ENCODE measurements at regions not wholly inside any gene's neighbourhood (a gene's known extent, or its start where the extent isn't known, plus 50 kb on each side); places are given as distances from the start of the nearest gene placed in this dataset.
A peak's percentile ranks its signal among the peaks of the same experiment; 100 is the strongest.
"Not testable (repeated sequence)": the region's sequence is repeated elsewhere in the genome, so short reads cannot be mapped to it uniquely, and the experiment has no call there.

GRCh38 chr15:84151205-84151931, 84.2 kb upstream of the GOLGA6L4 start:
- peak in 2 of 3 donors; percentile 23 to 59 for DNase-seq (ENCODE audit: low read depth in 3 of 3, low spot score in 2 of 3)

DNA sequence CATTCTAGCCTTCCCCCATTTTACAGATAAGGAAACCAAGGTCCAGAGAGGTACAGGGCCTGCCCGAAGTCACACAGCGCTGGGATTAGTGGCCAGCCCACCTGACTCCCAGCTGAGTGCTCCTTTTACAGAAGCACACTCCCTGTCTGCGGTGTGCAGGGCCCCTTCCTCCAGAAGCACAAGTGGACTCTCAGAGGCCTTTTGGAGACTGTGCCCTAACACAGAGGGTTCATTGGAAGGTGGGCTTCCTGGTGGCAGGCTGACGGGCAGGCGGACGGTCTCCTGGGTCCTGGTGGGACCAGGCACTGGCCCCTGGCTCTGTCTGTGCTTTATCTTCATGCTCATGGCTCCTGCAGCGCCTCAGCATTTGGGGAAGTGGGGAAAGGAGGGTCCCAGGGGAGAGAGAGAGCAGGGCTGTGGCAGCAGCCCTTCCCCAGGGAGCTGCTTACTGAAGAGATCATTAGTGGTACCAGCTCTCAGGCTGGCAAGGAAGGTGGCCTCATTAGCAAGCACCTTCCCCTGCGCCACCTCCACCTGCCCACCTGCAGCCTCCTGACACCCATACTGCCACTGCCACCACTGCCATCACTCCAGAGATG, 83.1 kb upstream of the GOLGA6L4 start:
- not testable (repeated sequence) for DNase-seq (ENCODE audit: low read depth in 3 of 3, low spot score in 2 of 3)

DNA sequence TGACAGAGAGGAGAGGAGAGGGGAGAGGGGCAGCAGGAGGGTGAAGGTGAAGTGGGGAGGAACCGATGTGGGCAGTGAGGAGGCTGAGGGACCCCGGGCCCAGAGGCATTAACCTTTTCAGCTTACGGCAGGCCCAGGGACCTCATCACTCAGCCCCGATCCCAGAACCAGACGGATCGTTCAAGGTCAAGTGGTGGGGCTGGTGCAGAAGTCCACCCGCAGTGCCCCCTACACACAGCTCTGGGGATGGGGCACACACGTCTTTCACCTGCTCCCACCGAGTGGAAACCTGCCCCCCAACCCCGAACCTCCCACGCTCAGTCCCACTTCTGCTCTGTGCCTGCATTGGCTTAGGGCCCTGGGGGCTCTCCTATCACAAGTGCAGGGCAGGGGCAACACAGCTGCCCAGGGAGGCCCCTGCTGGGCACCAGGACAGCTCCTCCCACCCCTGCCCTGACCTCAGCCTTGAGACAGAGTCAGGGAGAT, 81.9 kb upstream of the GOLGA6L4 start:
- not testable (repeated sequence) for DNase-seq (ENCODE audit: low read depth in 3 of 3, low spot score in 2 of 3)

DNA sequence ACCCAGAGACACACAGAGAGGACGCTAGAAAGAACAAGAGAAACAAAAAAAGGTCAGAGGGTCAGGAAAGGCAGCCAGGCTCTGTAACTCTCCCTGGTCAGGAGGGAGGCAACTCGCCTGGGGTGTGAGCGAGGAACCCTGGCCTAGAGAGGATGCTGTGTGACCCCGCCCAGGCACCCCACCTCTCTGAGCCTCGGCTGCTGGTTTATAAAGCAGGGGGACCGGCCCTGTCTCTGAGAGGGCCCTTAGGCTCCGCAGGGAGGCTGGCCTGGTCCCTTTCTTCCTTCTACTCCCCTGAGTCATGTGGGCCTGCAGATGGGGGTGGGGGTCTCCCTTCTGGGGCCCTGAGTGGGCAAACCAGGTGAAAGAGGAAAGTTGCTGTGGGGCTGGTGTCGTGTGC, 81.3 kb upstream of the GOLGA6L4 start:
- DNase-seq (ENCODE audit: low read depth in 3 of 3, low spot score in 2 of 3), result not testable (repeated sequence)

DNA sequence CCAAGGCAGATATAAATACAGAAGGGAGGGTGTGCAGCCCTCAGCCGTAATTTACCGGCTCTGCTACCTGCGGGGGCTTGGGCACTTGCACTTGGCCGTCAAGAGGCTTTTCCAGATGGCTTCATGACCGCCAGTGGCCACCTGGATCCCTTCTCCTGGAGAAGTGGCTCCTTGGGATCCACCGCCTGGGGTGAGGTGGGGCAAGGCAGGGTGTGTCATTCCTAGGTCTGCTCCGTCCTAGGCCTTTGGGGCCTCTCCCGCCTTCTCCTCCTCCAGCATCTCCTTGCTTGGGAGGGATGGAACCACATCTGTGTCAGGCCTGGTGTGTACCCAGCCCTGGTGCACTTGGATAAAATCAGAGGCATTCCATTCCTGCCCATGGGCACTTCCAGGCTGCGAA, 80.8 kb upstream of the GOLGA6L4 start:
- not testable (repeated sequence) for DNase-seq (ENCODE audit: low read depth in 3 of 3, low spot score in 2 of 3)

GRCh38 chr15:84155792-84156587, 79.6 kb upstream of the GOLGA6L4 start:
- DNase-seq (ENCODE audit: low read depth in 3 of 3, low spot score in 2 of 3), result not testable (repeated sequence)

DNA sequence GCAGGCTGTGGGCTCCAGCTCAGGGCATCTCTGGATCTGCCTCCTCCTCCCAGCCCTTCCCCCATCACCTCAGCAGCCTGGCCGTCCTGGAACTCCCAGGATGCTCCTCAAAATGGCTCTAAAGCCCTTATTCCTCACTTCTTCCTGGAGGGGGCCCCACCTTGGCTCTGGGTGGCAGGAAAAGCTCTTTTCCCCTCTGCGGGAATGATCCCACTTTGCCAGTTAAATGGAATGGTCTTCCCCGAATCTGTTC, 79.1 kb upstream of the GOLGA6L4 start:
- not testable (repeated sequence) for DNase-seq (ENCODE audit: low read depth in 3 of 3, low spot score in 2 of 3)

DNA sequence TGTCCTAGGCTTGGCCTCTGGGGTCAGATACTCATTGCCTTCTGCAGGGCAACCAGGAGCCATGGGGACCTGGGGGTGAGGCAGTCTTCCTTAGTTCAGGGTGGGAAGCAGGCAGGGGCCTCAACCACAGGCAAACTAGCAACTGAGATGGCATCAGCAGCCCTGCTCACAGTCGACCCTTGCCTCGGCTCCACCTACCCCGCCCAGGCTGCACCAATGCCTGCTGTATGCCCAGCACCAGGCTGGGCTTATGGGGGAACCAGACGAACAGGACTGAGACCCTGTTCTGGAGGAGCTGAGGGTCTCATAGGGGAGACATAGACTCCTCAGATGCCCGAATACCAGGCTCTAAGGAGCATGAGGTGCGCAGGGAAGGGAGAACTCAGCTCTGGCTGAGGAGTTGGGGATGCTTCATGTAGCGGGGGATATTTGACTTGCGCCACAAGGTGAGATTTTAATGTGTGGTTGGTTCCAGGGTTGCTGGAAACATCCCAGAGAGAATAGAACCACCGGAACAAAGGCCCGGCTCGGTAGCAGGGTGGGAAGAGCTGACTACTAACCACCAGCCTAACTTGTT, 78.4 kb upstream of the GOLGA6L4 start:
- not testable (repeated sequence) for DNase-seq (ENCODE audit: low read depth in 3 of 3, low spot score in 2 of 3)

DNA sequence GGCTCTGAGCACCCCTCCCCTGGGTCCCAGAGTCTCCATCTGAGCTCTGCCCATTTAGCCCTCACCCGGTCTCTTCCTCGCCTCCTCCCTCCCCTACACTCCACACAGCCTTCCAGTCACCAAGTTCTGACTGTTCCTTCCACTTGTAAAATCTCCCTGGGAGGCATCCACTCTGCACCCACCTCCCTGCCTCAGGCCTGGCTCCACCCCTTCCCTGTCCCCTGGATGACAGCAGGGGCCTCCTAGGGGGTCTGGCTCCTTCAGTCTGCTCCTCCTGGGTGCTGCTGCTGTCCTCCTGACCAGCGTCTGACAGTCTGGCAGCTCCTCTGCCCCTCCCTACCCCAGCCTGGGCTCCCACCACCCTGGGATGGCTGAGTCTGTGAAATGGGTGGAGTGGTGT, 77.7 kb upstream of the GOLGA6L4 start:
- DNase-seq (ENCODE audit: low read depth in 3 of 3, low spot score in 2 of 3), result not testable (repeated sequence)

- DNase-seq (ENCODE audit: low read depth in 3 of 3, low spot score in 2 of 3), result not testable (repeated sequence)
Measured at GRCh38 chr15:84159346-84160269, 76.0 kb upstream of the GOLGA6L4 start.

DNA sequence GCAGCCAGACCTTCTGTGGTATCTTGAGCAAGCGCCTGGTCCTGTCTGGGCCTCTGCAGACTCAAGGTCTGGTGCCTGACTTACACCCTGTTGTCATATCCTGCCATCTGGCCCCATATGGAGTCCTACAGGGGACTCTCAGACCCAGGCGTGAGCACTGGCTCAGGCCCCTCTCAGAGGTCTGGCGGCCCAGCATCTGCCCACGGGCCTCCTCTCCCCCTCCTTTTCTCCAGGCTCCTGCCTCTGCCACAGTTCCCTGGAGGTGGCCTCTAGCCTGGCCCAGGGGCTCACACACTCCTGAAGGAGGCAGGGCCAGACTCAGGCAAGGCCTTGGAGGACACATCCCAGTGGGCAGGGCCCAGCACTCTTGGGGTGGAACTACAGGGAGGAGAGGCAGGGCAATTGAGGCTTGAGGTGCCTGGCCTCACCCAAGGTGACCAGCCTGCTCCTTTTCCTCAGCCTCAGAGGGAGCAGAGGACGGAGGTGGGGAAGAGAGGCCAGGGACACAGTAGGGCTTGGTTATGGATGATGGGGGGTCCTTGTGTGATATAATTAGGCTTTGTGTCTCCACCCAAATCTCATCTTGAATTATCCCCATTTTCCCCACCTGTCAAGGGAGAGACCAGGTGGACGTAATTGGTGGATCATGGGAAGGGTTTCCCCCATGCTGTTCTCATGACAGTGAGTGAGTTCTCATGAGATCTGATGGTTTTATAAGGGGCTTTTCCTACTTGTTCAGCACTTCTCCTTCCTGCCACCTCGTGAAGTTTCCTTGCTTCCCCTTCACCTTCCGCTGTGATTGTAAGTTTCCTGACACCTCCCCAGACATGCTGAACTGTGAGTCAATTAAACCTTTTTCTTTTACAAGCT, 70.9 kb upstream of the GOLGA6L4 start:
- not testable (repeated sequence) for DNase-seq (ENCODE audit: low read depth in 3 of 3, low spot score in 2 of 3)

DNA sequence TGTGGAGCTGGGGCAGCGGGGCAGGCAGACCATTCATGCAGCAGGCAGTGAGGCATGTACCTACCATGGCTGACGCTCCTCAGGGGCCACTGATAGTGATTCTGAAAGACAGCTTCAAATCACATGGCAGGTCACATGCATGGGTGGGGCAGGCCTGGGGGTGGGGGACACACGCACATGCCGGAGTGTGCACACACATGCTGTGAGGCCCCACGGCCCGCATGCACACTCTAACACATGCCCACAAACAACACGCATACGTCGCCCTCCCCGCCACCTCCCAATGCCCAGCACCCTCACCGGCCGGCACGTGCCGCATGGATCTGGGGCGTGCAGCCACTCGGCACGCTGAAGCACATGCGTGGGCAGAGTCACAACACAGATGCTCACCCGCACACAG, 65.5 kb upstream of the GOLGA6L4 start:
- DNase-seq (ENCODE audit: low read depth in 3 of 3, low spot score in 2 of 3), result not testable (repeated sequence)

DNA sequence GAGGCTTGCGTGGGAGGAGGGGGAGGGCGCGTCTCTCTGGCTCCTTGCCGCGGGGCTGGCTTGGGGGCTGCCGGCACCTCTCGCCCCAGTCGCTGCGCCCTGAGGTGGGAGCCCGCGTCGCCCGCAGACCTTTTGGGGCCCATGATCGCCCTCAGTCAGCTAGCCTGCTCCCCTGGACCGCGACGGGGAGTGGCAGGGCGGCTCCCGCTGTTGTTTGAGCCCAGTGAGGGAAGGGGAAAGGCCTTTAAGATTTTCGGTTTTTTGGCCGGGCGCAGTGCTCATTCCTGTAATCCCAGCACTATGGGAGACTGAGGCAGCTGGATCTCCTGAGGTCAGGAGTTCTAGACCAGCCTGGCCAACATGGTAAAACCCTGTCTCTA, 62.4 kb upstream of the GOLGA6L4 start:
- DNase-seq (ENCODE audit: low read depth in 3 of 3, low spot score in 2 of 3), result not testable (repeated sequence)

All from right renal cortex interstitium (tissue), 3 donors.